ENCODE measurements at regions not wholly inside any gene's neighbourhood (a gene's known extent, or its start where the extent isn't known, plus 50 kb on each side); places are given as distances from the start of the nearest gene placed in this dataset.

GRCh38 chr7:42342381-42342780 is 105.4 kb upstream of the GLI3 start:
- TF ChIP-seq, protein P1, sequence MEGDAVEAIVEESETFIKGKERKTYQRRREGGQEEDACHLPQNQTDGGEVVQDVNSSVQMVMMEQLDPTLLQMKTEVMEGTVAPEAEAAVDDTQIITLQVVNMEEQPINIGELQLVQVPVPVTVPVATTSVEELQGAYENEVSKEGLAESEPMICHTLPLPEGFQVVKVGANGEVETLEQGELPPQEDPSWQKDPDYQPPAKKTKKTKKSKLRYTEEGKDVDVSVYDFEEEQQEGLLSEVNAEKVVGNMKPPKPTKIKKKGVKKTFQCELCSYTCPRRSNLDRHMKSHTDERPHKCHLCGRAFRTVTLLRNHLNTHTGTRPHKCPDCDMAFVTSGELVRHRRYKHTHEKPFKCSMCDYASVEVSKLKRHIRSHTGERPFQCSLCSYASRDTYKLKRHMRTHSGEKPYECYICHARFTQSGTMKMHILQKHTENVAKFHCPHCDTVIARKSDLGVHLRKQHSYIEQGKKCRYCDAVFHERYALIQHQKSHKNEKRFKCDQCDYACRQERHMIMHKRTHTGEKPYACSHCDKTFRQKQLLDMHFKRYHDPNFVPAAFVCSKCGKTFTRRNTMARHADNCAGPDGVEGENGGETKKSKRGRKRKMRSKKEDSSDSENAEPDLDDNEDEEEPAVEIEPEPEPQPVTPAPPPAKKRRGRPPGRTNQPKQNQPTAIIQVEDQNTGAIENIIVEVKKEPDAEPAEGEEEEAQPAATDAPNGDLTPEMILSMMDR (IDR thresholded peaks at IDR 0.05 in 2 of 3, conservative IDR thresholded peaks at IDR 0.05 in 1 of 3; ENCODE audit: borderline replicate concordance in 1 of 3, insufficient read depth in 1 of 3, low read depth in 2 of 3, low read length in 2 of 3) = no peak
- TF ChIP-seq ZNF274 (IDR thresholded peaks at IDR 0.05; ENCODE audit: low read depth, low read length) (no peak), POLR2A (IDR thresholded peaks at IDR 0.05; ENCODE audit: borderline replicate concordance, extremely low read depth, insufficient read depth, insufficient read length) (no peak), POLR2AphosphoS5 (IDR thresholded peaks at IDR 0.05; ENCODE audit: low read depth, low read length) (no peak), EZH2phosphoT487 (IDR thresholded peaks at IDR 0.05; ENCODE audit: borderline replicate concordance) (no peak), EZH2 (IDR thresholded peaks at IDR 0.05) (no peak), RAD21 (IDR thresholded peaks at IDR 0.05; ENCODE audit: low read depth) (no peak), SP1 (IDR thresholded peaks at IDR 0.05; ENCODE audit: low read depth) (no peak), JUND (IDR thresholded peaks at IDR 0.05) (no peak), CEBPB (IDR thresholded peaks at IDR 0.05; ENCODE audit: low read depth) (no peak), MAX (IDR thresholded peaks at IDR 0.05) (no peak), FOSL1 (IDR thresholded peaks at IDR 0.05; ENCODE audit: low read depth) (no peak), ELF1 (IDR thresholded peaks at IDR 0.05; ENCODE audit: borderline replicate concordance, low read depth) (no peak)
